ENCODE measurements at regions not wholly inside any gene's neighbourhood (a gene's known extent, or its start where the extent isn't known, plus 50 kb on each side); places are given as distances from the start of the nearest gene placed in this dataset.

DNA sequence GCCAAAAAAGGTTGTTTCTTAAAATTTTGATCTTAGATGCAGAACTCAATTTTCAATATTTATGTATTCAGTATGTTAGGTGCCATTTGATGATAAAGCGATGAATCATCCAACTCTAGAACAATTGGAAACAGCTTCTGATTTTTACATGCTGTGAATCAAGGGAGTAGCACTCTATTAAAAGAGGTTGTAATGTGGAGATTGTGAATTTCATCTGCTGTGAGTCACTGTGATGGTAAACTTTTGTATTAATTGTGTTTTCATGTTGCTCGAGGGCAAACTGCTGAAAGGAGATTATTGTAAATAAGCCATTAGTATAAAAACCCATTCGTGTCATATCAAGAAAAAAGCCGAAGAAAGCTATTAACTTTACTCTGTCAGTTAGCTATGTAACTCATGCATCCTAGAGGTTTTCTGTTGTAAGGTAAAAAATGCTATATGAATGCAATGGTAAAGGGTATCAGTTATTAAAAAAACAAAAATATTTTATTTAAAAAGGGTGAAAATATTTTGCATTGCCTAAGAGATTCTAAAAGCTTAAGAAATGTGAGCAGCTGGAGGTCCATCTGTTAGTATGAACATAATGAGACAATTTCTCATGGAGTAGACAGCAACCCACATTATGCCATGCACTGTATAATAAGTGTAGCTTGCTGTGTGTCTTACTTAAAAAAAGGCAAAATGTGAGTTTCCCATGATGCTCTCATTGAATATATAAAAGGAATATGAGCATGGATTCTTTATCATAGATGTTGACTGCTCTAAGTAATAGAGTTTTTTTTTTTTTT, 511.0 kb upstream of the PCDH15 start:
- no peak for DNase-seq (ENCODE audit: low read depth, low spot score)
- no peak for TF ChIP-seq EZH2 (IDR thresholded peaks at IDR 0.05; ENCODE audit: low read length)
- TF ChIP-seq, protein P1, sequence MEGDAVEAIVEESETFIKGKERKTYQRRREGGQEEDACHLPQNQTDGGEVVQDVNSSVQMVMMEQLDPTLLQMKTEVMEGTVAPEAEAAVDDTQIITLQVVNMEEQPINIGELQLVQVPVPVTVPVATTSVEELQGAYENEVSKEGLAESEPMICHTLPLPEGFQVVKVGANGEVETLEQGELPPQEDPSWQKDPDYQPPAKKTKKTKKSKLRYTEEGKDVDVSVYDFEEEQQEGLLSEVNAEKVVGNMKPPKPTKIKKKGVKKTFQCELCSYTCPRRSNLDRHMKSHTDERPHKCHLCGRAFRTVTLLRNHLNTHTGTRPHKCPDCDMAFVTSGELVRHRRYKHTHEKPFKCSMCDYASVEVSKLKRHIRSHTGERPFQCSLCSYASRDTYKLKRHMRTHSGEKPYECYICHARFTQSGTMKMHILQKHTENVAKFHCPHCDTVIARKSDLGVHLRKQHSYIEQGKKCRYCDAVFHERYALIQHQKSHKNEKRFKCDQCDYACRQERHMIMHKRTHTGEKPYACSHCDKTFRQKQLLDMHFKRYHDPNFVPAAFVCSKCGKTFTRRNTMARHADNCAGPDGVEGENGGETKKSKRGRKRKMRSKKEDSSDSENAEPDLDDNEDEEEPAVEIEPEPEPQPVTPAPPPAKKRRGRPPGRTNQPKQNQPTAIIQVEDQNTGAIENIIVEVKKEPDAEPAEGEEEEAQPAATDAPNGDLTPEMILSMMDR (optimal IDR thresholded peaks at IDR 0.05 in 1 of 3, IDR thresholded peaks at IDR 0.05 in 1 of 3, conservative IDR thresholded peaks at IDR 0.05 in 1 of 3; ENCODE audit: extremely low read depth in 1 of 3, insufficient read depth in 2 of 3, low read length in 3 of 3), result no peak
- H3K27me3 ChIP-seq (ENCODE audit: control insufficient read depth, extremely low read depth, insufficient read depth, low read length), result no peaks in the 10 kb centered on the region
- H4K20me1 ChIP-seq (ENCODE audit: control insufficient read depth, extremely low read depth, insufficient read depth, low read length), result no peaks in the 10 kb centered on the region
- H3K4me3 ChIP-seq (ENCODE audit: control insufficient read depth in 2 of 3, extremely low read depth in 1 of 3, insufficient read depth in 2 of 3, low read depth in 1 of 3, low read length in 3 of 3), result no peak overlapping the region
- H2AFZ ChIP-seq (ENCODE audit: control insufficient read depth, low read length), result no peak overlapping the region
- no peak overlapping the region for H3K27ac ChIP-seq (ENCODE audit: control insufficient read depth, insufficient read depth, low read length)
- no peaks in the 10 kb centered on the region for H3K9me1 ChIP-seq (ENCODE audit: control insufficient read depth, extremely low read depth, insufficient read depth, low read length)
- dilution Hi-C loops (cut with MboI; ENCODE audit: extremely low pct_ligation_motif_present, low sequenced_read_pairs), result no loop called here
- no peak for FAIRE-seq
- no peaks in the 10 kb centered on the region for H3K79me2 ChIP-seq (ENCODE audit: control insufficient read depth, insufficient read depth, low read length)
- no peak overlapping the region for H3K9ac ChIP-seq (ENCODE audit: control insufficient read depth, extremely low read depth, insufficient read depth, low read length)
- no peaks in the 10 kb centered on the region for H3K4me1 ChIP-seq (ENCODE audit: control insufficient read depth, extremely low read depth, insufficient read depth, low read length)
- H3K9me3 ChIP-seq (ENCODE audit: control insufficient read depth, low read depth, low read length), result no peaks in the 10 kb centered on the region
- no peak overlapping the region for H3K4me2 ChIP-seq (ENCODE audit: control insufficient read depth, extremely low read depth, insufficient read depth, low read depth, low read length)
- no peaks in the 10 kb centered on the region for H3K36me3 ChIP-seq (ENCODE audit: control insufficient read depth in 2 of 2, extremely low read depth in 1 of 2, insufficient read depth in 2 of 2, low read length in 2 of 2)

GRCh38 chr10:55310143-55310542, 509.1 kb upstream of the PCDH15 start:
- Histone ChIP-seq H3K4me2 (ENCODE audit: control insufficient read depth, extremely low read depth, insufficient read depth, low read depth, low read length) (no peak overlapping the region), H4K20me1 (ENCODE audit: control insufficient read depth, extremely low read depth, insufficient read depth, low read length) (no peaks in the 10 kb centered on the region), H3K9me1 (ENCODE audit: control insufficient read depth, extremely low read depth, insufficient read depth, low read length) (no peaks in the 10 kb centered on the region), H3K9ac (ENCODE audit: control insufficient read depth, extremely low read depth, insufficient read depth, low read length) (no peak overlapping the region), H3K27me3 (ENCODE audit: control insufficient read depth, extremely low read depth, insufficient read depth, low read length) (no peaks in the 10 kb centered on the region), H3K4me1 (ENCODE audit: control insufficient read depth, extremely low read depth, insufficient read depth, low read length) (no peaks in the 10 kb centered on the region), H3K79me2 (ENCODE audit: control insufficient read depth, insufficient read depth, low read length) (no peaks in the 10 kb centered on the region), H3K4me3 (ENCODE audit: control insufficient read depth in 2 of 3, extremely low read depth in 1 of 3, insufficient read depth in 2 of 3, low read depth in 1 of 3, low read length in 3 of 3) (no peak overlapping the region), H3K9me3 (ENCODE audit: control insufficient read depth, low read depth, low read length) (no peaks in the 10 kb centered on the region), H3K27ac (ENCODE audit: control insufficient read depth, insufficient read depth, low read length) (no peak overlapping the region), H2AFZ (ENCODE audit: control insufficient read depth, low read length) (no peak overlapping the region), H3K36me3 (ENCODE audit: control insufficient read depth in 2 of 2, extremely low read depth in 1 of 2, insufficient read depth in 2 of 2, low read length in 2 of 2) (no peaks in the 10 kb centered on the region)
- dilution Hi-C loops (cut with MboI; ENCODE audit: extremely low pct_ligation_motif_present, low sequenced_read_pairs), result no loop called here
- no peak for DNase-seq (ENCODE audit: low read depth, low spot score)
- TF ChIP-seq EZH2 (IDR thresholded peaks at IDR 0.05; ENCODE audit: low read length), result no peak
- TF ChIP-seq, protein P1 (optimal IDR thresholded peaks at IDR 0.05 in 1 of 3, IDR thresholded peaks at IDR 0.05 in 1 of 3, conservative IDR thresholded peaks at IDR 0.05 in 1 of 3; ENCODE audit: extremely low read depth in 1 of 3, insufficient read depth in 2 of 3, low read length in 3 of 3), result no peak
- FAIRE-seq, result no peak
